HAP-1 (cell line): ENCODE measurements at regions not wholly inside any gene's neighbourhood (a gene's known extent, or its start where the extent isn't known, plus 50 kb on each side); places are given as distances from the start of the nearest gene placed in this dataset.

ENCODE experiments used
- DNase-seq, 2 experiments: peaks; one replicate each; pipeline ENCODE4 v3.0.0-alpha.2; 2016 to 2020; ENCODE audit warnings: low spot score in 2 of 2
- H3K27me3 ChIP-seq: fragments of 250-450 bp; sonication (Bioruptor Pico); 2 replicates; pipeline ENCODE4 v1.5.1; 2020; ENCODE audit warnings: low read depth, mild to moderate bottlenecking, moderate library complexity
- H3K36me3 ChIP-seq: fragments of 250-450 bp; sonication (Bioruptor Pico); replicated peaks from 2 replicates; pipeline ENCODE4 v1.5.1; 2020; ENCODE audit warnings: mild to moderate bottlenecking
- H3K4me1 ChIP-seq: fragments of 250-450 bp; sonication (Bioruptor Pico); 2 replicates; pipeline ENCODE4 v1.5.1; 2020; ENCODE audit warnings: mild to moderate bottlenecking
- H3K4me3 ChIP-seq: fragments of 250-450 bp; sonication (Bioruptor Pico); 2 replicates; pipeline ENCODE4 v1.5.1; 2020; ENCODE audit warnings: mild to moderate bottlenecking, moderate library complexity
- H3K9me3 ChIP-seq: fragments of 250-450 bp; sonication (Bioruptor Pico); 2 replicates; pipeline ENCODE4 v1.5.1; 2020; ENCODE audit warnings: mild to moderate bottlenecking, moderate library complexity
- in situ Hi-C: fragments of 300-500 bp; cut with MboI; formaldehyde crosslinking; loops from 3 replicates; pipeline ENCODE4 v1.14.3; 2020; ENCODE audit warnings: low sequenced_read_pairs, inconsistent platforms, mixed read lengths

- Histone ChIP-seq H3K27me3 (no peaks in the 10 kb centered on the region), H3K36me3 (no peaks in the 10 kb centered on the region), H3K4me1 (no peaks in the 10 kb centered on the region), H3K9me3 (no peaks in the 10 kb centered on the region), H3K4me3 (no peak overlapping the region)
- DNase-seq, result no peak
- in situ Hi-C loops, result no loop called here
Observed at GRCh38 chr1:218785928-218786327, 387.8 kb upstream of the LYPLAL1 start.

- in situ Hi-C loops, result no loop called here
- DNase-seq, result no peak
- H3K4me1 ChIP-seq, result no peaks in the 10 kb centered on the region
- no peaks in the 10 kb centered on the region for H3K36me3 ChIP-seq
- H3K9me3 ChIP-seq, result no peaks in the 10 kb centered on the region
- no peak overlapping the region for H3K4me3 ChIP-seq
- H3K27me3 ChIP-seq, result no peaks in the 10 kb centered on the region
Observed at GRCh38 chr1:218787826-218788225, 385.9 kb upstream of the LYPLAL1 start.

- Histone ChIP-seq H3K4me1 (no peaks in the 10 kb centered on the region), H3K9me3 (no peaks in the 10 kb centered on the region), H3K27me3 (no peaks in the 10 kb centered on the region), H3K36me3 (no peaks in the 10 kb centered on the region), H3K4me3 (no peak overlapping the region)
- in situ Hi-C loops, result no loop called here
- DNase-seq, result no peak
Observed at GRCh38 chr1:218796773-218797172, 376.9 kb upstream of the LYPLAL1 start.

DNA sequence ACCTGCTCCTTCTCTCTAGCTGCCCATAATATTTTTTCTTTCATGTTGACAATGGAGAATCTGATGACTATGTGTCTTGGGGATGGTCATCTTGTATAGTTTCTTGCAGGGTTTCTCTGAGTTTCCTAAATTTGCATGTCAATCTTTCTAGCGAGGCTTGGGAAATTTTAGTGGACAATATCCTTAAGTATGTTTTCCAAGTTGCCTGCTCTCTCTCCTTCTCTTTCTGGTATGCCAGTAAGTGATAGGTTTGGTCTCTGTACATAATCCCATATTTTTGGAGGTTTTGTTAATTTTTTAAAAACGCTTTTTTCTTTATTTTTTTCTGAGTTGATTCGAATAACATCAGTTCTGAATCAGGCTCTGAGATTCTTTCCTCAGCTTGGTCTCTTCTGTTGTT is 370.9 kb upstream of the LYPLAL1 start:
- DNase-seq, result no peak
- H3K27me3 ChIP-seq, result no peaks in the 10 kb centered on the region
- no peaks in the 10 kb centered on the region for H3K9me3 ChIP-seq
- no peaks in the 10 kb centered on the region for H3K36me3 ChIP-seq
- H3K4me1 ChIP-seq, result no peaks in the 10 kb centered on the region
- H3K4me3 ChIP-seq, result no peak overlapping the region
- in situ Hi-C loops, result no loop called here

GRCh38 chr1:218803351-218803997 is 370.2 kb upstream of the LYPLAL1 start:
- DNase-seq, result no peak
- H3K36me3 ChIP-seq, result no peaks in the 10 kb centered on the region
- H3K4me3 ChIP-seq, result no peak overlapping the region
- in situ Hi-C loops, result no loop called here
- no peaks in the 10 kb centered on the region for H3K27me3 ChIP-seq
- no peaks in the 10 kb centered on the region for H3K9me3 ChIP-seq
- no peaks in the 10 kb centered on the region for H3K4me1 ChIP-seq

DNA sequence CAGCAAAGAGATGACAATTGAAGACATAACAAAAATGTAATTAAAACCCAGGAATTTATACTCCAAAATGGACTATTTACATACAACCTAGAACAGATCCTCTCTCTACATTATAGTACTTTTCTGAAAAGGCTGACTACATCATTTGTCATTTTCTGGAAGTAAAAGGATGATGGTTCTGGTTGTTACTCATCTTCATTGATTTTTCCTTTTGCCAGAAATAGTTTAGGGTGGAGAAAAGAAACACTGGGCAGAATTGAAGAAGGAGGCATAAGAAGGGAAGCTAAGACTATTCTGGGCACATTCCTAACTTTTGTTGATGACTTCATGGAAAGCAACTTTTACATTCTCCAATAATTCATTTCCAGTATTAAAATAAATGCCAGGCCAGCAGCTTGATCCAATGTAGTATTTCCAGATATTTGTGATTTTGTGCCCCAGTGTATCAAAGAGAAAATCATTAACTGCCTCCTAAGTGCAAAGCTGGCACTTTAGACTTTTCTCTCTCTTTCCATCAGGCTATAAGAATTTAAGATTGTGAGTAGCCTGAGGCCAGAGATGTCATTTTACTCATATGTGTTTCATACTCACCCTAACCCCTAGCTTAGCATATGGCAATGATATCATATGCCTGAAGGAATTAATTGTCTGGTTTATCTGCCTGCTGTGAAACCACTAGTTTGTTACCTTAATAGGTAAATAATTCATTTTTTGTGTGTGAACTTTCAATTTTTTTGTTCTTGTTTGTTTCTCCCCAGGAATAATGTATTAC is 369.5 kb upstream of the LYPLAL1 start:
- Histone ChIP-seq H3K4me3 (no peak overlapping the region), H3K36me3 (no peaks in the 10 kb centered on the region), H3K9me3 (no peaks in the 10 kb centered on the region), H3K27me3 (no peaks in the 10 kb centered on the region), H3K4me1 (no peaks in the 10 kb centered on the region)
- DNase-seq, result no peak
- in situ Hi-C loops, result no loop called here

DNA sequence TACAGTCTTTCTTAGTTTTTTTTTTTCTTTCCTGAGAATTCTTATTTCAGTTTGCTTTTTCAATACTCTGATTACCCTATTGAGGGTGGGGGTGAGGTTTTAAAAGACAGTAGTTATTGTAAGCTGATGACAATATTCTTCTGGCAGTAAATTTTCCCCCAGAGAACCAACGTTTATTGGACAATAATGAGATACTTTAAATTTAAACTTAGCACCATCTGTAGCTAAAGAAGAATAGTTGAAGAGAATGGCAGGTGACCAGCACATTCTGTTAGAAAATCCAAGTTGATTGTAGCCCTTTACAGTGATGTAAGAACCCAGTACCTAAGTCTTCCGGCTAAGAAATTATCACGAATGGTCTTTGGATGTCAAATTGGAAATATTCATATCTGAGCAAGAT is 364.6 kb upstream of the LYPLAL1 start:
- Histone ChIP-seq H3K27me3 (no peaks in the 10 kb centered on the region), H3K36me3 (no peaks in the 10 kb centered on the region), H3K4me3 (no peak overlapping the region), H3K9me3 (no peaks in the 10 kb centered on the region), H3K4me1 (peaks cover 7% of the 10 kb centered on the region)
- no peak for DNase-seq
- in situ Hi-C loops, result no loop called here

- Histone ChIP-seq H3K9me3 (no peaks in the 10 kb centered on the region), H3K36me3 (no peaks in the 10 kb centered on the region), H3K27me3 (no peaks in the 10 kb centered on the region), H3K4me1 (peaks cover 7% of the 10 kb centered on the region), H3K4me3 (no peak overlapping the region)
- in situ Hi-C loops, result no loop called here
- DNase-seq, result no peak
Observed at GRCh38 chr1:218809625-218810024, 364.1 kb upstream of the LYPLAL1 start.

DNA sequence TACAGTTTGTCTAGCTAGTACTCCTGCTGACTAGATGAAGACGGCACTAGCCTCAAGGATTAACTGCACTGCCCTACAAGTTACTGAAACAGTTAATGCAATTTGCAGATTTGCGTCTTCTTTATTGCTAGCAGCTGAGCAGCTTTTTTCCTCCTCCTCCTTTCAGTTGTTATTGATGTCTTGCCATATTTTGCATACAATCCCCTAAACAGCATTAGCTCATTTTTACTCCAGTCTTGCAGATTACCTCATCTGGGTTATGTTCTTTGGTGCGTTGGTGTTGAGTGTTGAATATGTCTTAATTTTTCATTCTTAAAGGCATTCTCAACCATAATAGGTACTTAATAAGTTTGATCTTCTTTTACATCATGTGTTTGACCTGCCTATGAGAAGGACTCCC is 363.4 kb upstream of the LYPLAL1 start:
- H3K36me3 ChIP-seq, result no peaks in the 10 kb centered on the region
- in situ Hi-C loops, result no loop called here
- peaks cover 7% of the 10 kb centered on the region for H3K4me1 ChIP-seq
- H3K4me3 ChIP-seq, result no peak overlapping the region
- DNase-seq, result no peak
- H3K27me3 ChIP-seq, result no peaks in the 10 kb centered on the region
- no peaks in the 10 kb centered on the region for H3K9me3 ChIP-seq

GRCh38 chr1:218811497-218811896 is 362.2 kb upstream of the LYPLAL1 start:
- Histone ChIP-seq H3K9me3 (no peaks in the 10 kb centered on the region), H3K4me3 (no peak overlapping the region), H3K4me1 (peaks cover 7% of the 10 kb centered on the region), H3K36me3 (no peaks in the 10 kb centered on the region), H3K27me3 (no peaks in the 10 kb centered on the region)
- DNase-seq, result no peak
- in situ Hi-C loops, result no loop called here

- Histone ChIP-seq H3K36me3 (no peaks in the 10 kb centered on the region), H3K9me3 (no peaks in the 10 kb centered on the region), H3K27me3 (no peaks in the 10 kb centered on the region), H3K4me1 (peaks cover 7% of the 10 kb centered on the region), H3K4me3 (no peak overlapping the region)
- DNase-seq, result no peak
- in situ Hi-C loops, result no loop called here
Observed at GRCh38 chr1:218812360-218812759, 361.3 kb upstream of the LYPLAL1 start.

- in situ Hi-C loops, result no loop called here
- Histone ChIP-seq H3K9me3 (no peaks in the 10 kb centered on the region), H3K27me3 (no peaks in the 10 kb centered on the region), H3K4me3 (no peak overlapping the region), H3K4me1 (peaks cover 7% of the 10 kb centered on the region), H3K36me3 (no peaks in the 10 kb centered on the region)
- DNase-seq, result no peak
Observed at GRCh38 chr1:218813237-218813636, 360.4 kb upstream of the LYPLAL1 start.

DNA sequence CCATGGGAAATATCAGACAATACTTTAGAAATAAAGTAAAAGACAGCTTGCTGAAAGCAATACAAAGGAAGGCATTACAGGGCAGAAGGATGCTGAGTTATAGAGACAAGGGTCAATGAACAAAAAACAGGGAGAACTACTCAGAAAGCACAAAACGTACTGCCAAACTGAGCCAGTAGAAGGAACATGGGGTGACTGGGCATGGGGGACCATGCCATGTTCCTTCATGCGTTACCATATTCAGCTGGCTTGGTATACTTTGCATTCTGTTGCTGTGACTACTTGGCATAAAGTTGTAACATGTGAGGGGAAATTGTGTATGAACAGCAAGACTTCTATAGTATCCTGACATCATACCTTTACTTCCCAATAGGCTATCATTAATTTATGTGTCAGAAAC is 358.6 kb upstream of the LYPLAL1 start:
- in situ Hi-C loops, result no loop called here
- H3K27me3 ChIP-seq, result no peaks in the 10 kb centered on the region
- H3K9me3 ChIP-seq, result no peaks in the 10 kb centered on the region
- H3K4me1 ChIP-seq, result peaks cover 7% of the 10 kb centered on the region
- no peak overlapping the region for H3K4me3 ChIP-seq
- DNase-seq, result no peak
- no peaks in the 10 kb centered on the region for H3K36me3 ChIP-seq

- H3K27me3 ChIP-seq, result no peaks in the 10 kb centered on the region
- DNase-seq, result no peak
- no peaks in the 10 kb centered on the region for H3K9me3 ChIP-seq
- in situ Hi-C loops, result no loop called here
- H3K36me3 ChIP-seq, result no peaks in the 10 kb centered on the region
- no peak overlapping the region for H3K4me3 ChIP-seq
- H3K4me1 ChIP-seq, result peaks cover under 1% of the 10 kb centered on the region
Observed at GRCh38 chr1:218817071-218817470, 356.6 kb upstream of the LYPLAL1 start.
